H9 (cell line): ENCODE measurements at regions not wholly inside any gene's neighbourhood (a gene's known extent, or its start where the extent isn't known, plus 50 kb on each side); places are given as distances from the start of the nearest gene placed in this dataset.

Experiments used
- DNase-seq: peaks from one replicate; pipeline ENCODE4 v3.0.0-alpha.2; 2017
- H2AFZ ChIP-seq: one replicate; pipeline ENCODE4 v1.6.1; 2013; ENCODE audit warnings: mild to moderate bottlenecking, low read length, control low read depth, moderate library complexity
- H2AK5ac ChIP-seq: 2 replicates; pipeline ENCODE4 v1.6.1; 2013; ENCODE audit warnings: low read length, control low read depth, mixed read lengths; ENCODE audit not compliant: insufficient read length
- H2BK120ac ChIP-seq: one replicate; pipeline ENCODE4 v1.6.1; 2013; ENCODE audit warnings: low read depth, mild to moderate bottlenecking, low read length, control low read depth, inconsistent platforms; ENCODE audit not compliant: poor library complexity, severe bottlenecking
- H2BK12ac ChIP-seq: 2 replicates; pipeline ENCODE4 v1.6.1; 2013; ENCODE audit warnings: low read length, control low read depth, mixed read lengths, low read depth; ENCODE audit not compliant: insufficient read length
- H2BK15ac ChIP-seq: 2 replicates; pipeline ENCODE4 v1.6.1; 2013; ENCODE audit warnings: low read depth, low read length, control low read depth
- H2BK20ac ChIP-seq: one replicate; pipeline ENCODE4 v1.6.1; 2013; ENCODE audit warnings: low read depth, mild to moderate bottlenecking, low read length, control low read depth, inconsistent platforms; ENCODE audit not compliant: poor library complexity, severe bottlenecking
- H2BK5ac ChIP-seq: 2 replicates; pipeline ENCODE4 v1.6.1; 2013; ENCODE audit warnings: low read length, control low read depth, mixed read lengths; ENCODE audit not compliant: insufficient read length
- H3K14ac ChIP-seq: 2 replicates; pipeline ENCODE4 v1.6.1; 2013; ENCODE audit warnings: low read length, control low read depth; ENCODE audit not compliant: insufficient read depth
- H3K18ac ChIP-seq: 2 replicates; pipeline ENCODE4 v1.6.1; 2013; ENCODE audit warnings: low read depth, mild to moderate bottlenecking, mixed read lengths, low read length, control low read depth; ENCODE audit not compliant: insufficient read length
- H3K23ac ChIP-seq: 2 replicates; pipeline ENCODE4 v1.6.1; 2013; ENCODE audit warnings: low read length, control low read depth, mixed read lengths, low read depth; ENCODE audit not compliant: insufficient read length
- H3K23me2 ChIP-seq: 2 replicates; pipeline ENCODE4 v1.6.1; 2013; ENCODE audit warnings: low read depth, mild to moderate bottlenecking, mixed read lengths, low read length, control low read depth; ENCODE audit not compliant: insufficient read length, poor library complexity, severe bottlenecking
- H3K27ac ChIP-seq: 2 replicates; pipeline ENCODE4 v1.5.1; 2013; ENCODE audit warnings: low read length, control low read depth, mixed read lengths, low read depth; ENCODE audit not compliant: insufficient read length
- H3K27me3 ChIP-seq: 2 replicates; pipeline ENCODE4 v1.6.1; 2013; ENCODE audit warnings: low read length, control low read depth, inconsistent platforms; ENCODE audit not compliant: insufficient read depth
- H3K4ac ChIP-seq: 2 replicates; pipeline ENCODE4 v1.6.1; 2013; ENCODE audit warnings: low read depth, mild to moderate bottlenecking, control low read depth, inconsistent platforms, low read length, moderate library complexity
- H3K4me1 ChIP-seq: 2 replicates; pipeline ENCODE4 v1.6.1; 2013; ENCODE audit warnings: low read length, control low read depth, inconsistent platforms; ENCODE audit not compliant: insufficient read depth
- H3K4me2 ChIP-seq: 2 replicates; pipeline ENCODE4 v1.6.1; 2013; ENCODE audit warnings: low read length, control low read depth, mixed read lengths; ENCODE audit not compliant: insufficient read length, insufficient read depth
- H3K56ac ChIP-seq: 2 replicates; pipeline ENCODE4 v1.6.1; 2013; ENCODE audit warnings: low read depth, mild to moderate bottlenecking, mixed read lengths, low read length, control low read depth; ENCODE audit not compliant: insufficient read length
- H3K79me1 ChIP-seq: 2 replicates; pipeline ENCODE4 v1.6.1; 2013; ENCODE audit warnings: low read depth, mild to moderate bottlenecking, moderate library complexity, low read length, control low read depth, inconsistent platforms; ENCODE audit not compliant: insufficient read depth, poor library complexity, severe bottlenecking
- H3K79me2 ChIP-seq: 2 replicates; pipeline ENCODE4 v1.6.1; 2013; ENCODE audit warnings: low read length, control low read depth, inconsistent platforms; ENCODE audit not compliant: insufficient read depth
- H3K9ac ChIP-seq: 2 replicates; pipeline ENCODE4 v1.6.1; 2013; ENCODE audit warnings: low read length, control low read depth, mixed read lengths; ENCODE audit not compliant: insufficient read length; ENCODE audit errors: extremely low read depth
- H3K9me3 ChIP-seq: one replicate; pipeline ENCODE4 v1.6.1; 2013; ENCODE audit warnings: low read depth, low read length, inconsistent platforms; ENCODE audit not compliant: control insufficient read depth
- H3T11ph ChIP-seq: one replicate; pipeline ENCODE4 v1.6.1; 2013; ENCODE audit warnings: mild to moderate bottlenecking, low read length, control low read depth, inconsistent platforms
- H4K20me1 ChIP-seq: one replicate; pipeline ENCODE4 v1.6.1; 2013; ENCODE audit not compliant: control insufficient read depth, insufficient read length, insufficient read depth
- H4K5ac ChIP-seq: 2 replicates; pipeline ENCODE4 v1.6.1; 2013; ENCODE audit warnings: low read depth, mild to moderate bottlenecking, mixed read lengths, low read length, control low read depth; ENCODE audit not compliant: insufficient read length
- H4K8ac ChIP-seq: replicated peaks from 2 replicates; pipeline ENCODE4 v1.6.1; 2013; ENCODE audit warnings: low read length, control low read depth, mixed read lengths, low read depth; ENCODE audit not compliant: insufficient read length
- H4K91ac ChIP-seq: 2 replicates; pipeline ENCODE4 v1.6.1; 2013; ENCODE audit warnings: low read depth, mild to moderate bottlenecking, moderate library complexity, mixed read lengths, low read length, control low read depth; ENCODE audit not compliant: insufficient read length
- H3K27ac Mint-ChIP-seq, 3 experiments: 2 replicates in 2 of 3; 3 replicates in 1 of 3; pipeline ENCODE4 v1.8.0; 2020 to 2021; ENCODE audit warnings: mixed read lengths in 3 of 3, mild to moderate bottlenecking in 1 of 3, moderate library complexity in 1 of 3
- H3K27me3 Mint-ChIP-seq: 2 replicates; pipeline ENCODE4 v1.8.0; 2021; ENCODE audit warnings: low read depth, mild to moderate bottlenecking, moderate library complexity, mixed read lengths
- H3K36me3 Mint-ChIP-seq, 3 experiments: 2 replicates in 2 of 3; 3 replicates in 1 of 3; pipeline ENCODE4 v1.8.0; 2020 to 2021; ENCODE audit warnings: low read depth in 3 of 3, mixed read lengths in 3 of 3; ENCODE audit not compliant: insufficient read depth in 1 of 3
- H3K4me1 Mint-ChIP-seq, 2 experiments: 2 replicates each; pipeline ENCODE4 v1.8.0; 2020; ENCODE audit warnings: mixed read lengths in 2 of 2
- H3K4me3 Mint-ChIP-seq, 2 experiments: 2 replicates in 1 of 2; 3 replicates in 1 of 2; pipeline ENCODE4 v1.8.0; 2020 to 2021; ENCODE audit warnings: mild to moderate bottlenecking in 2 of 2, mixed read lengths in 2 of 2, moderate library complexity in 1 of 2
- H3K9me3 Mint-ChIP-seq, 2 experiments: 2 replicates in 1 of 2; 3 replicates in 1 of 2; pipeline ENCODE4 v1.8.0; 2020; ENCODE audit warnings: mild to moderate bottlenecking in 2 of 2, mixed read lengths in 2 of 2, moderate library complexity in 1 of 2
- WGBS: extraction: QIAGEN DNeasy Blood & Tissue Kit; methylation state at CpG from one replicate; pipeline ENCODE4 v1.1.7; 2013; ENCODE audit warnings: missing lambda C conversion rate, low lambda C conversion rate, mixed read lengths; ENCODE audit not compliant: insufficient read length; ENCODE audit errors: extremely low coverage; 5-methylcytosine and 5-hydroxymethylcytosine counted together
- TF ChIP-seq, protein P1 (sequence below): fragments of 200-600 bp; sonication (generic); conservative IDR thresholded peaks from 3 replicates; pipeline ENCODE4 v1.8.0; 2021; ENCODE audit warnings: antibody characterized with exemption, mild to moderate bottlenecking

DNA sequence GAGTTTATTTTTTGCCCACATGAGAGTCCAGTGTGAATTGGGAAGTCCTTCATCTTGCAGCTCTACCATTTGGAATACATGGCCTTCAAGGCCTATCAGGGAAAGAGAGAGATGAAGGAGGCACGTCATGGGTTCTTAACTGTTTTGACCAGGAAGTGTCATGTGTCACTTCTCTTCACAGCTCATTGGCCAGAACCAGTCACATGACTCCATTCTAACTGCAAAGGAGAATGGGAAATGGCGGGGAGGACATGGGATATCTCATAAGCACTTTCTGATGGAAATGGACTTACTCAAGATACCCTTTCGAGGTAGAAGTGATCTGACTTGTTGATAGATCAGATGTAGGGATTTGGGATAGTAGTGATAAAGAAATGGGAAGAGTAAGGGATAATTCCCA lies 57.9 kb upstream of the CES5A start:
- no peak overlapping the region for H3K9ac ChIP-seq
- no peaks in the 10 kb centered on the region for H3K23me2 ChIP-seq
- H3K79me2 ChIP-seq: no peaks in the 10 kb centered on the region
- H4K8ac ChIP-seq: no peak overlapping the region
- TF ChIP-seq, protein P1, sequence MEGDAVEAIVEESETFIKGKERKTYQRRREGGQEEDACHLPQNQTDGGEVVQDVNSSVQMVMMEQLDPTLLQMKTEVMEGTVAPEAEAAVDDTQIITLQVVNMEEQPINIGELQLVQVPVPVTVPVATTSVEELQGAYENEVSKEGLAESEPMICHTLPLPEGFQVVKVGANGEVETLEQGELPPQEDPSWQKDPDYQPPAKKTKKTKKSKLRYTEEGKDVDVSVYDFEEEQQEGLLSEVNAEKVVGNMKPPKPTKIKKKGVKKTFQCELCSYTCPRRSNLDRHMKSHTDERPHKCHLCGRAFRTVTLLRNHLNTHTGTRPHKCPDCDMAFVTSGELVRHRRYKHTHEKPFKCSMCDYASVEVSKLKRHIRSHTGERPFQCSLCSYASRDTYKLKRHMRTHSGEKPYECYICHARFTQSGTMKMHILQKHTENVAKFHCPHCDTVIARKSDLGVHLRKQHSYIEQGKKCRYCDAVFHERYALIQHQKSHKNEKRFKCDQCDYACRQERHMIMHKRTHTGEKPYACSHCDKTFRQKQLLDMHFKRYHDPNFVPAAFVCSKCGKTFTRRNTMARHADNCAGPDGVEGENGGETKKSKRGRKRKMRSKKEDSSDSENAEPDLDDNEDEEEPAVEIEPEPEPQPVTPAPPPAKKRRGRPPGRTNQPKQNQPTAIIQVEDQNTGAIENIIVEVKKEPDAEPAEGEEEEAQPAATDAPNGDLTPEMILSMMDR: no peak
- no peaks in the 10 kb centered on the region for H3K79me1 ChIP-seq
- Mint-ChIP-seq H3K4me3 (no peak overlapping the region), H3K27ac (no peak overlapping the region), H3K4me1 (no peaks in the 10 kb centered on the region), H3K9me3 (peaks cover 3 to 5% of the 10 kb centered on the region in 2 experiments; a peak in 2 of 5 replicates), H3K27me3 (peaks cover 7% of the 10 kb centered on the region; the same call in 1 of the 2 replicates), H3K36me3 (no peaks in the 10 kb centered on the region; a peak in 1 of 7 replicates)
- H2BK5ac ChIP-seq: no peak overlapping the region
- H4K20me1 ChIP-seq: no peaks in the 10 kb centered on the region
- WGBS: no CpG with 5 or more reads among the region's 3 CpGs
- H4K91ac ChIP-seq: no peak overlapping the region
- H3K9me3 ChIP-seq: no peaks in the 10 kb centered on the region
- H2BK120ac ChIP-seq: no peak overlapping the region
- no peak overlapping the region for H2AK5ac ChIP-seq
- H2AFZ ChIP-seq: no peak overlapping the region
- H3K27ac ChIP-seq: no peak overlapping the region
- H3K27me3 ChIP-seq: no peaks in the 10 kb centered on the region
- H3K23ac ChIP-seq: no peak overlapping the region
- H3T11ph ChIP-seq: no peak overlapping the region
- no peak for DNase-seq
- no peak overlapping the region for H3K4me2 ChIP-seq
- H4K5ac ChIP-seq: no peak overlapping the region
- H2BK12ac ChIP-seq: no peak overlapping the region
- H2BK20ac ChIP-seq: no peak overlapping the region
- no peaks in the 10 kb centered on the region for H3K4me1 ChIP-seq
- no peak overlapping the region for H2BK15ac ChIP-seq
- H3K18ac ChIP-seq: no peak overlapping the region
- H3K4ac ChIP-seq: no peak overlapping the region
- H3K56ac ChIP-seq: no peak overlapping the region
- H3K14ac ChIP-seq: no peak overlapping the region
